ENCODE measurements at regions not wholly inside any gene's neighbourhood (a gene's known extent, or its start where the extent isn't known, plus 50 kb on each side); places are given as distances from the start of the nearest gene placed in this dataset.

- intact Hi-C loops (cut with DNase I), result no loop called here
Observed at GRCh38 chr5:2610986-2611385, 140.5 kb downstream of the IRX2 start.

GRCh38 chr5:2608391-2608790, 143.1 kb downstream of the IRX2 start:
- Histone ChIP-seq H3K9me3 (no peaks in the 10 kb centered on the region), H3K27ac (no peak overlapping the region), H3K36me3 (no peaks in the 10 kb centered on the region), H3K27me3 (ENCODE audit: low read depth) (no peaks in the 10 kb centered on the region), H3K4me1 (no peaks in the 10 kb centered on the region), H3K4me3 (no peak overlapping the region)
- intact Hi-C loops (cut with DNase I), result no loop called here
- no peak for TF ChIP-seq CTCF (IDR thresholded peaks at IDR 0.05)
- DNase-seq, result no peak
- no peak for ATAC-seq

More at GRCh38 chr5:2610986-2611385, 140.5 kb downstream of the IRX2 start:
- TF ChIP-seq CTCF (IDR thresholded peaks at IDR 0.05), result no peak
- Histone ChIP-seq H3K4me3 (no peak overlapping the region), H3K4me1 (no peaks in the 10 kb centered on the region), H3K27ac (no peak overlapping the region), H3K36me3 (no peaks in the 10 kb centered on the region), H3K27me3 (ENCODE audit: low read depth) (no peaks in the 10 kb centered on the region), H3K9me3 (no peaks in the 10 kb centered on the region)
- ATAC-seq (no peak), DNase-seq (no peak)

- Histone ChIP-seq H3K9me3 (no peaks in the 10 kb centered on the region), H3K27ac (no peak overlapping the region), H3K4me3 (no peak overlapping the region), H3K4me1 (no peaks in the 10 kb centered on the region), H3K27me3 (ENCODE audit: low read depth) (no peaks in the 10 kb centered on the region), H3K36me3 (no peaks in the 10 kb centered on the region)
- no peak for TF ChIP-seq CTCF (IDR thresholded peaks at IDR 0.05)
- ATAC-seq (no peak), DNase-seq (no peak)
- intact Hi-C loops (cut with DNase I), result no loop called here
Observed at GRCh38 chr5:2607598-2607997, 143.9 kb downstream of the IRX2 start.

- Histone ChIP-seq H3K4me3 (no peak overlapping the region), H3K27ac (no peak overlapping the region), H3K27me3 (ENCODE audit: low read depth) (no peaks in the 10 kb centered on the region), H3K4me1 (no peaks in the 10 kb centered on the region), H3K9me3 (no peaks in the 10 kb centered on the region), H3K36me3 (no peaks in the 10 kb centered on the region)
- DNase-seq (no peak), ATAC-seq (no peak)
- intact Hi-C loops (cut with DNase I), result no loop called here
- no peak for TF ChIP-seq CTCF (IDR thresholded peaks at IDR 0.05)
Observed at GRCh38 chr5:2603272-2603575, 148.3 kb downstream of the IRX2 start.

GRCh38 chr5:2602451-2603271, 148.8 kb downstream of the IRX2 start:
- intact Hi-C loops (cut with DNase I), result no loop called here
- Histone ChIP-seq H3K4me1 (no peaks in the 10 kb centered on the region), H3K9me3 (no peaks in the 10 kb centered on the region), H3K4me3 (no peak overlapping the region), H3K36me3 (no peaks in the 10 kb centered on the region), H3K27me3 (ENCODE audit: low read depth) (no peaks in the 10 kb centered on the region), H3K27ac (no peak overlapping the region)
- no peak for ATAC-seq
- no peak for TF ChIP-seq CTCF (IDR thresholded peaks at IDR 0.05)
- DNase-seq, result no peak

All from lower lobe of right lung (tissue), 2 donors.